HG02642 (cell line): ENCODE measurements at regions not wholly inside any gene's neighbourhood (a gene's known extent, or its start where the extent isn't known, plus 50 kb on each side); places are given as distances from the start of the nearest gene placed in this dataset.
A peak's percentile ranks its signal among the peaks of the same experiment; 100 is the strongest.
"Not testable (repeated sequence)": the region's sequence is repeated elsewhere in the genome, so short reads cannot be mapped to it uniquely, and the experiment has no call there.

Source experiments
- ATAC-seq: cut with Tn5 transposase; IDR thresholded peaks from one replicate; pipeline ENCODE4 v1.9.1; 2021; ENCODE audit warnings: mild to moderate bottlenecking; ENCODE audit not compliant: unreplicated experiment, poor library complexity

DNA sequence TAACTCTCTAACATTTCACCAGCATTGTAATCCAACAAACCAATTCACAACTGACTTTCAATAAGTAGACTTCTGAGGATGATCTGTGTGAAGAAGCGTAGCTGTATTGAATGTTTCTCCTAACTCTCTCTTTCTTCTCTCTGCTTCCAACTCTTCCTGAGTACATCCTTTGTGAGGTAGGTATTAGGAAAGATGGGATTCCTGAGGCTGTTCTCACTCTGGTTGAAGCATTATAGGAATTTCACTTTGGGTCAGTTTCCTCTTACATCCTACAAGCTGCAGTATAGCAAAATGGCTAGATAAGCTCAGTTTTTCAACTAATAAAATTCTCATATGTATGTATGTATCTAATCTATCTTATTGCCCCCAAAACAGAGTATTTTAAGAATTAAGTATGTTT lies 702.8 kb downstream of the CETN3 start:
- no peak for ATAC-seq

DNA sequence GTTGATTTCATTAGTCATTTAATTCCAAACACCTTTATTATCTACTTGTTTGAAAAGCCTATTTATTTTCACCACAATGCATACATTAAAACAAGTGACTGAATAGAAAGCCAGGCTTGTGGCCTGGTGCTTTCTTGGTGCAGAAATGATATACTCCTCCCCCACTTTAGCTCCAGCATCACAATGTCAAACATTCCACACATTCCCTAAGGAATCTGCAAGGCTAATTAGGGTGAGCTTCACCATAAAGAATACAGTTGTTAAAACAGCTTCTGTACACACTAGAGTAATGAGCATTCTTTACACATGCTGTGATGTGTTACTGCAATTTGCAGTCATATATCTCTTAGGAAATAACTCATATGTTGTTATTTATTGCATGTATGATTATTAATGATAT lies 705.7 kb downstream of the CETN3 start:
- no peak for ATAC-seq

DNA sequence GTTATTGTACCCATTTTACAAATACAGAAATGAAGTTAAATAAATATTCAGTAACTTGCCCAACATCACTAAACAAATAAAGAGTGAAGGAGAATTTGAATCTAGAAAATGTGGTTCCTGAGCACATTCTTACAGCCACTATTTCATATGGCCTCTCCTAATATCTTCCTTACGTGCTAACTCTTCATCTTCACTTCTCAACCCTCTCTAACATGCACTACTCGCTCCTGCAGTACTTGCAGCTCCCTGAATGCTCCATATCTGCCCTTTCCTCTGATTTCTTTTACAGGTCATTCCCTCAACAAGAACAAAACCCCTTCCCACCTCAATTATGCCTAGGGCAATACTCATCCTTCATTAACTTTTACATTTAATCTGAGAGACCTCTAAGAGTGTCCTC lies 711.5 kb downstream of the CETN3 start:
- ATAC-seq: no peak

DNA sequence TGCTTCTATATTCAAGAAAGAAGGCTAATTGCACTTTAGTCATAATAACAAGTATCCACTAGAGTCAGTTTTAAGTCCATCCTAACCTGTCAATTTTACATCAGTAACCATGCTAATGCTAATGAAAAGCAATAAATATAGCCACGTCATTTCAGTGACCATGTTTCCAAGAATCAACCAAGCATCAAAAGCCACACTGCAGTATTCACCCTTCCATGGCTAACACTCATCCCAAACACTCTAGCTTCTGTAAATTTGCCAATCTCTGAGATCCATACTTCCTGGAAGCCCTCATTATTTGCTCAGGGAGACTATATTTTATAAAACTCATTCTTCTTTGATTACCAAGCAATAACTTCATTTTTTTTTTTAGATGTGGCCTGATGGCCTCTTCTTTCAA lies 712.0 kb downstream of the CETN3 start:
- ATAC-seq: no peak

DNA sequence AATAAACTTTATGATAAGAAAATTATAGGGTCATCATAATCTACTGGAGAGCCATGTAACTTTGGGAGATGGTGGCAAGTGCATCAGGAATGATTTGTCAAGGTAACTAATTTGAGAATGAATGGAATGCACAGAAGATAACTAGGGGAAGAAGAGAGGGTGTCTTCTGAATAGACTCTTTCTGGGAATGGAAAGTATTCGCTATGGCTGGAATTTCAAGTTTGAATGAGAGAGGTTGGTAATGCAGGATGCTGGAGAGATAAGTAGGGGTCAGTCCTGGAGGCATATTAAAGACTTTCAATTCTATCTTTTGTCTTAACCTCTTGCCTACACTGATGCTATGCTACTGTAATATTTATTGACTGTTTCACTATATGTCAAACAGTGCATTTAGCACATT lies 714.2 kb downstream of the CETN3 start:
- ATAC-seq: no peak

DNA sequence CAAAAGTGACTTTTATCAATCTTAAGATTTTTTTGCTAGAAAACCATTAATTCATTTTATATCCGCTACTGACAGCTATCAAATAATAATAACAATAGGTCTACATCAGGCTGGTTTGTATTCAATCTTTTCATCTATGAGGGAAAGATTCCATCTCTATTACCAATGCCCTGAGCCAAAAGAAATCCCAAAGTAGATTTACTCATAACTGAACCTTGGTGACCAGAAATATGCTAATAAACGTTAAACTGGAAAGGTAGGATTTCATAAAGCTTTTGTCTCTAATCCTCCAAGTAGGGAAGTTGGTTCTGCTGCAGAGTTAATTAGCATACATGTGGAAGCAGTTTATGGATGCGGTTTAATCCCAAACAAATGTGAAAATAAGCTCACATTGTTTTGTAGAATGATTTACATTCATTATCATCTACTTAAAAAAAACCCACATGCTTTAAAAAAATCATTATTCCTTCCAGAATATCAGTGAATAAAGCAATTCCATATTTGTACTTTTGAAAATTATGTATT lies 715.5 kb downstream of the CETN3 start:
- ATAC-seq: no peak

DNA sequence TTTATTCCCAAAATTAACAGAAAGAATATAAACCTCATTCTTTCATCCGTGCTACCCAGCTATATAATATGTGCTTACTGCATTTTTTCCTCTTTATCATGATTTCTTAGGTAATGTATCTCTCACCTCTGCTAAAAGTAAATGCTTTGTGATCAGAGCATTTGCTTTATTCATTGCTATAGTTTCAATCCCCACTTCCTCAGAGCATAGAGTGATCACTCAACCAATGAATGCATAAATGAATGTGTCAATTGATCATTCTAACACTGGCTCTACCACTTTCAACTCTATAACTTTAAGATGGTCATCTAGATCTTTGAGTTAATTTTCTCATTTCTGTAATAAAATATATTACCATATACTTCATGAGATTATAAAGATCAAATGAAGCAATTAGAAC lies 719.2 kb downstream of the CETN3 start:
- ATAC-seq: no peak

DNA sequence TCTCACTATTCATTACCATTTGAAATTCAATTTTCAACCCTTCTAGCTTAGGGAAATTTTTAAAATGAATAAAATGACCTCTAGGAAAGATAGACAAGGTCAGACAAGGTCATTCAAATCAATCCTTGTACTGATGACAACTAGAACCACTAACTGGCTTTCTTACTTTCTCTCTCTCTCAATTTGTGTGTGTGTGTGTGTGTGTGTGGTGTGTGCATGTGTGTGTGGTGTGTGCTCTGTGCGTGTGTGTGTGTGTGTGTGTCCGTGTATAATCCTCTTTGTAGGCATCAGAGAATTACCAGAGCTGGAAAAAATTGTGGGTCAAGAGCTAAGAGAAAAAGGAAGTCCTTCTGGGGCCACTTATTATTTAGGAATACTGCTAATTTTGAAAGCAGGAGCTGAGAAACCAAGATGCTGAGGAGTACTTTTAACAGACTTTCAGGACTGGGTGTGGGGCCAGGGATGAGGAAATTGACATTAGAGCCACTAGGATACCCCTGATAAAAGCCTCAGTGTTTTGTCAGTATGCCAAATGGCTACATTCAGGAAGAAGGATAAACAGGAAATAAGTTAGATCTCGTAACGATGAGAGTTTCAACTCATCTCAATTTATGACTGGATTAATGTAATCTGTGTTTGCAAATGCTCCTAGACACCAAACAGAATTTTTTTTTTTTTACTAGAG lies 723.3 kb downstream of the CETN3 start:
- no peak for ATAC-seq

DNA sequence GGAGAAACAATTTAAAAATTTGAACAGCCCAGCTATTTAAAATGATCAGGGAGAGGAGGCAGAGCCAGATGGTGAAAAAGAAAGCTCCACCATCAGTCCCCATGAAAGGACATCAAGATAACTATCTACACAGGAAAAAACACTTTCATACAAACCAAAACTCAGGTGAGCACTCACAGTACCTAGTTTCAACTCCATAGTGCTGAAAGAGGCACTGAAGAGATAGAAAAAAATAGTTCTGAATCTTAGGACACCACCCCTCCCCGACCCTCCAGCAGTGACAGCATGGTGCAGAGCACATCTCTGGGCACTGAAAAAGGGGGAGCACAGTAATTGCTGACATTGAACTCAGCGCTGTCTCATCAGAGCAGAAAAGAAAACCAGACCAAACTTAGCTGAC lies 732.9 kb downstream of the CETN3 start:
- no peak for ATAC-seq

DNA sequence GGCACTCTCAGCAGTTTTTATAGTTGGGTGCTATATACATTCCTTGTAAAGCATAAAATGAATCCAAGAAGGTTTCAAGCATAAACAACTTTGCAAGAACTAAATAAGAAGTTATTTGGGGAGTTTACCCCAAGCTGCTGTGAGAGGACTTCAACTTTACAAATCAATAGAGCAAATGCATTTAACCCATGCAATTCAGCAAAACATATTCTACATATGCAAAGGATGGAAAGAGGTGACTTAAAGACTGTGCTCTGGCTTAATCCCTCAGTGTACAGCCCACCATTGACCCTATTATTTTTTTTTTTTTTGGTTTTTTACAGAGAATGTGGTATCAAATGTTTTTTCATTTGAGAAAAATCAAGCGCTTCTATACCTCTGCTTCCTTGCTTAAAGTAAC lies 736.5 kb downstream of the CETN3 start:
- ATAC-seq: no peak

DNA sequence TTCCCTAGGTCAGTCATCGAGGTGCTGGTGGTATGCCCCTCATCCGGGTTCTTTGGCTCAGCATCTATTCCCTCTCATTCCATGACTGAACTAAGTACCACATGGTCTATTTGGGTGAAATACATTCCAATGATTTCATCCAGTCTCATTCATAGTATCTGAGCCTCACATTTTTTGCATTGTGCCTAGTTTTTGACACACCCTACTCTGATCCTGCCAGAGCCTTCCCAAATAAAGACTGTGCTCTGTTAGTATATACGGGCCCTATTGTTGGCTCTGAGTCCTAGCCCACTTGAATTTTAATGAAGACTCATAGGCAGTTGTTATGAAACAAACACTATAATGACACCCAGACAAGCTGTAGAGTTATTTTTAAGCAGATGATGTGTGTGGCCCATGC lies 740.7 kb downstream of the CETN3 start:
- ATAC-seq: no peak

DNA sequence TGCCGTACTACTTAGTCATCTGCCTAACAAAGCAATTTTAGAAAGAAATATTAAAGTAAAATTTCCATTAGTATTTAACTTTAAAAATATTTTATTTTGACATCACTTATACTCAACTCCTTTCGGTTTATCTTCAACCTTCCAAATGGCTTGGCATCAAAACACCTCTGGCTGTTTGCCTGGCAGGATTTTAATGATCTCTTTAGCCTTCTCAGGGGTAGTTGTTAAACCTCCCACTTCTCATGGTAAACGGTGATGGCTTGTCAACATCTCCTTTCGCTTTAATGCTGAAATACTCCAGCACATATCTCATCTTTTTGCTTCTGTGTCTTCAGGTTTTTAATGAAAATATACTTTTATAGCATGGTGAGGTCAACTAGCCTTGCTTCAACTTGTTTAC lies 747.1 kb downstream of the CETN3 start:
- ATAC-seq: no peak

DNA sequence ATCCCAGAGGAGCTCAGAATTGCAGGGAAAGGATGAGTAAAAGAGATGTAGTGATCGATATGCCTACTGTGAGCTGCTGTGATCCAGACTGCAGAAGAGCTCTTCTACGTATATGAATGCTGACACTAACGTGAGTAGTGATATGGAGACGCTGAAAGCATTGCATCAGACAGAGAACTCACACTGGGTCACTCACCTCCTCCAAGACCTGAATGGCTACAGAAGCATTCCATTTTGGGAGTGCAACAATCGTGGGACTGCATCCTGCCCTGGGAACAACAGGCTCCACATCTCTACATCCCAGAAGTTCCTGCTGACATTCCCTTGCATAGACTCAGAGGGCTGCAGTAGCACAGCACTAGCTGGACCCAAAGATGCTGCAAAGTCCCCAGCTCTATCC lies 755.9 kb upstream of the MEF2C start:
- ATAC-seq: no peak

DNA sequence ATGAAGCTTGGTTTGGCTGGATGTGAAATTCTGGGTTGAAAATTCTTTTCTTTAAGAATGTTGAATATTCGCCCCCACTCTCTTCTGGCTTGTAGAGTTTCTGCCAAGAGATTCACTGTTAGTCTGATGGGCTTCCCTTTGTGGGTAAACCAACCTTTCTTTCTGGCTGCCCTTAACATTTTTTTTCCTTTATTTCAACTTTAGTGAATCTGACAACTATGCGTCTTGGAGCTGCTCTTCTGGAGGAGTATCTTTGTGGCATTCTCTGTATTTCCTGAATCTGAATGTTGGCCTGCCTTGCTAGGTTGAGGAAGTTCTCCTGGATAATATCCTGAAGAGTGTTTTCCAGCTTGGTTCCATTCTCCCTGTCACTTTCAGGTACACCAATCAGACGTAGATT lies 751.2 kb upstream of the MEF2C start:
- not testable (repeated sequence) for ATAC-seq

DNA sequence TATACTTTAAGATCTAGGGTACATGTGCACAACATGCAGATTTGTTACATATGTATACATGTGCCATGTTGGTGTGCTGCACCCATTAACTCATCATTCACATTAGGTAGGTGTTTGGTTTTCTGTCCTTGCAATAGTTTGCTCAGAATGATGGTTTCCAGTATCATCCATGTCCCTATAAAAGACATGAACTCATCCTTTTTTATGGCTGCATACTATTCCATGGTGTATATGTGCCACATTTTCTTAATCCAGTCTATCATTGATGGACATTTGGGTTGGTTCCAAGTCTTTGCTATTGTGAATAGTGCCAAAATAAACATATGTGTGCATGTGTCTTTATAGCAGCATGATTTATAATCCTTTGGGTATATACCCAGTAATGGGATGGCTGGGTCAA lies 747.1 kb upstream of the MEF2C start:
- ATAC-seq: not testable (repeated sequence)

DNA sequence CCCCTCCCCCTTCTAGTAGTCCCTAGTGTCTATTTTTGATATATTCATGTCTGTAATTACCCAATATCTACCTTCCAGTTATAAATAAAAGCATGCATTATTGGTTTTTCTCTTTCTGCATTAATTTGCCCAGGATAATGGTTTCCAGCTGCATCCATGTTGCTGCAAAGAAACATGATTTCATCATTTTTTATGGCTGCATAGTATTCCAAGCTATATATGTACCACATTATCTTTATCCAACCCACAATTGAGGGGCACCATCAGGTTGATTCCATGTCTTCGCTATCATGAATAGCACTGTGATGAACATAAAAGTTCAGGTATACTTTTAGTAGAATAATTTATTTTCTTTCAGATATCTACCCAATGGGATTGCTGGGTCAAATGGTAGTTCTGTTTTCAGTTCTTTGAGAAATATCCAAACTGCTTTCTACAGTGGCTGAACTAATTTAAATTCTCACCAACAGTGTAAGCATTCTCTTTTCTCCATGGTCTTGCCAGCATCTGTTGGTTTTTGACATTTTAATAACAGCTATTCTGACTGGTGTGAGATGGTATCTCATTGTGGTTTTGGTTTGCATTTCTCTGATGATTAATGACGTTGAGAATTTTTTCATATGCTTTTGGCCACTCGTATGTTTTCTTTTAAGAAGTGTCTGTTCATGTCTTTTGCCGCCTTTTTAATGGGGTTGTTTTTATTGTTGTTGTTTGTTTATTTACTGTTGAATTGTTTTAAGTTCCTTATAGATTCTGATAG lies 746.1 kb upstream of the MEF2C start:
- no peak for ATAC-seq

DNA sequence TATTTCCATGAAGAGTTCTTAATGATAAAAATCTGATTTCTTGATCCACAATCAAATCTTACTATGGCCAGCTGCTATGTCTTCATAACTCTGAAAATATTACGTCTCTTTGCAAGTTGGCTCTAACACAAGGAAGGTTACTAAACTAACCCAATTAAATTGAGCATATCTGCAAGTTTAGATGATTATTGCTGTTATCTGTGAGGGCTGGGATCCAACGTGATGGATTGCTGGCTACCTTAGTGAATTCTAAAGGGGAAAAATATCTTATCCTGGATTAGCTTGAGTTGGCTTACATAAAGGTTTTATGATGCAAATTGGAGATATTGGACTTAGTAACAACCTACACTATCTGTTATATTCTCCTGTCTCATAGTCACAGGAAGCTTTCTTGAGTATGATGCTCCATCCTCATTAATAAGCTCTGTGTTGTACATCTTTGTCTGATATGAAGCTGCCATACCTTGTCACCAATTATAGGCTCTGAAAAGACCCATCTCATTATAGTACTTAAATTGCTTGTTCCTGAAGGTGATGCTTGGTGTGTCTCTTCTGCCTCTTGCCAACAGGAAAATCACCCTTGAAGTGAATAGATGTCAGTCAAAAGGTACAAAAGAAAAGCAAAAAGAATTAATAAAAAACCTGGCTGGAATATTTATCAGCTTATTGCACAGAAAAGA lies 733.0 kb upstream of the MEF2C start:
- no peak for ATAC-seq

DNA sequence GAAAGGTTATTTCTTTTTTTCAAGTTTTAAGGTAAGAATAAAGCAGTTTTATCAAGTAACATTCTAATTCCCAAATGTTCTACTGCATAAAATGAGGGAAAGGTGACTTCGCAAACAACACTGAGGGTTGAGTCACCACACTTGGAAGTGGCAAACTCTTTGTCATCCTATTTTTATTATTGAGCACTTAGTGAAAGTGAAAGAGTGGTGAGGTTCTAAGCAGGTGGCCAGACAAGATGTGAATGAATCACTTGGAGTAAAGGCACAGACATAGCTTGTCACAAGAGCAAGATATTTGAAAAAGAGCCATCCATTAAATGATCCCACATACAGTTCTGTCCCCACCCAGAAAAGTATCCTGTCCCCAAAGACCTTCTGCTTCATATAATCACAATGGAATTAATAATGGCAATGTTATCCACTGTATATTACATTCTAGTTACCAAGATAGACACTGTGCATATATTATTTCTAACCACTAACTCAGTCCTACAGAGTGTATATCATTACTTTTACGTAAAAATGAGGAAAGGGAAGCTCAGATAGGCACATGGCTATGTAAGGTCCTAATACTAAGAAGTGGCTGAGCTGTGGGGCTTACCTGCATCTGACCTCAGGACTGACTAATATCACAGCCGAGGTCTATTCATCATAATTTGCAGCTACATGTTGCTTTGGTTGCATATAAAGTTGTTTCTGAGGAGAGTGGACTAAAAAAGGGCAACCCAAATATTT lies 730.4 kb upstream of the MEF2C start:
- peak; percentile 90 for ATAC-seq

DNA sequence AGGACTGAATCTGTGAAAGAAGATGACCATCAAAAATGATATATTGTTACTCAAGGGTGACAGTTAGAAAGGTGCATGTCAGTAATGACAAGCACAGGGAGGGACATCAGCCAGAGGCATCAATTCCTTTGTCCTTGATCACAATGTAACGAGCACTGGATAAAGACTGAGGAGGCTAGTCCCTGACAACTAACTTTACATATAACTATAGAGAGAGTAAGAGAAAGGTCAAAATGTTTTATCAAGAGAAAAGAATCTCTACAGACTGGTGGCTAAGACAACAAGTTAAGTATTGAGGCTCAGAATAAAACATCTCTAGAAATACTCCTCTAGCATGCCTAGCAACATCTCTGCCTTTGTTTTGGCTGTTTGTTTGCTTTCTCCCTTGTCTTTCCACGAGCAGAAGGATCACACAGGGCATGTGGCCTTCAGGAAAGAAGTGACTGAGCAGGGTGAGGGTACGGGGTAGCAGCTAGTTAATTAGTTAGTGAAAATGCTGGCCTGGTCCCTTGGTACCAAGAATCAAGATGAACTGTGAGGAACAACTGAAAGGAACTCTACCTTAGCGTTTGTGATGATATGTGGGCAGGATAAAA lies 724.1 kb upstream of the MEF2C start:
- no peak for ATAC-seq

DNA sequence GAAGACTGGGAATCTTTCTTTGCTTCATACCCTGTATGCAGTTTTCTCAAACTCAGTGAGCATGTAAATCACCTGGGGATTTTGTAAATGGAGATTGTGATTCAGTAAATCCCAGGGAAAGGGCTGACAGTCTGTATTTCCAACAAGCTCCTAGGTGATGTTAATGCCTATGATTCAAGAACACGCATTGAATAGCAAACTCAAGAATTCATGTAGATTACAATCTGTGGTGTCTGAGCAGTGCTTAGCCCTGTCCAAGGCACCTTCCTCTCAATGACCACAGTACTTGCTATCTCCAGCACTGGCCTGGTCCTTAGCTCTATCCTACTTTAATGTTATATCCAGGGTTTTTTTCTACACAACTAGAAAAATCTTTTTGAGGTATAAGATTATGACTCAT lies 721.4 kb upstream of the MEF2C start:
- ATAC-seq: no peak
